Neuronal stem cell (in vitro differentiated cells): ENCODE measurements at regions not wholly inside any gene's neighbourhood (a gene's known extent, or its start where the extent isn't known, plus 50 kb on each side); places are given as distances from the start of the nearest gene placed in this dataset.

Experiments used
- DNase-seq: peaks from one replicate; pipeline ENCODE4 v3.0.0-alpha.2; 2013; ENCODE audit warnings: low spot score
- H2AFZ ChIP-seq: one replicate; pipeline ENCODE4 v1.6.1; 2013; ENCODE audit warnings: mild to moderate bottlenecking, low read length, inconsistent platforms
- H2AK5ac ChIP-seq: 2 replicates; pipeline ENCODE4 v1.6.1; 2013; ENCODE audit warnings: low read depth, mild to moderate bottlenecking, inconsistent platforms, low read length, moderate library complexity, mixed read lengths
- H2BK120ac ChIP-seq: 2 replicates; pipeline ENCODE4 v1.6.1; 2013; ENCODE audit warnings: low read depth, mild to moderate bottlenecking, inconsistent platforms, low read length, moderate library complexity, mixed read lengths
- H2BK12ac ChIP-seq: one replicate; pipeline ENCODE4 v1.6.1; 2013; ENCODE audit warnings: low read length, inconsistent platforms
- H2BK15ac ChIP-seq: 2 replicates; pipeline ENCODE4 v1.6.1; 2013; ENCODE audit warnings: mild to moderate bottlenecking, low read length, inconsistent platforms, mixed read lengths
- H2BK5ac ChIP-seq: one replicate; pipeline ENCODE4 v1.6.1; 2013; ENCODE audit warnings: inconsistent platforms, mild to moderate bottlenecking, low read length, moderate library complexity
- H3K14ac ChIP-seq: one replicate; pipeline ENCODE4 v1.6.1; 2013; ENCODE audit warnings: low read length, inconsistent platforms
- H3K18ac ChIP-seq: 2 replicates; pipeline ENCODE4 v1.6.1; 2013; ENCODE audit warnings: low read length, inconsistent platforms
- H3K23ac ChIP-seq: 2 replicates; pipeline ENCODE4 v1.6.1; 2013; ENCODE audit warnings: low read depth, mild to moderate bottlenecking, mixed read lengths, low read length, inconsistent platforms; ENCODE audit not compliant: poor library complexity
- H3K27ac ChIP-seq: replicated peaks from 3 replicates; pipeline ENCODE4 v1.5.1; 2013; ENCODE audit warnings: low read length, inconsistent platforms
- H3K27me3 ChIP-seq, 3 experiments: 2 replicates each; pipeline ENCODE4 v1.6.1; 2013; ENCODE audit warnings: low read length in 3 of 3, mild to moderate bottlenecking in 2 of 3, inconsistent platforms in 1 of 3, low read depth in 1 of 3, mixed read lengths in 1 of 3, moderate library complexity in 1 of 3; ENCODE audit not compliant: control insufficient read depth in 3 of 3, insufficient read depth in 3 of 3
- H3K36me3 ChIP-seq, 2 donors: replicated peaks in 1 of 2; 2 replicates each; pipeline ENCODE4 v1.6.1; 2013; ENCODE audit warnings: low read length in 2 of 2; ENCODE audit not compliant: control insufficient read depth in 2 of 2, insufficient read depth in 2 of 2
- H3K4ac ChIP-seq: 2 replicates; pipeline ENCODE4 v1.6.1; 2013; ENCODE audit warnings: inconsistent platforms, mild to moderate bottlenecking, low read length, moderate library complexity
- H3K4me1 ChIP-seq, 2 donors: 1 replicate in 1 of 2; 2 replicates in 1 of 2; pipeline ENCODE4 v1.6.1; 2013; ENCODE audit warnings: low read length in 2 of 2, low read depth in 1 of 2; ENCODE audit not compliant: control insufficient read depth in 2 of 2, insufficient read depth in 1 of 2
- H3K4me2 ChIP-seq: one replicate; pipeline ENCODE4 v1.6.1; 2013; ENCODE audit warnings: mild to moderate bottlenecking, low read length, inconsistent platforms; ENCODE audit not compliant: insufficient read depth, poor library complexity, severe bottlenecking
- H3K4me3 ChIP-seq, 2 donors: 2 replicates each; pipeline ENCODE4 v1.5.1; 2013; ENCODE audit warnings: low read length in 2 of 2, mild to moderate bottlenecking in 2 of 2, inconsistent platforms in 1 of 2, moderate library complexity in 1 of 2
- H3K79me1 ChIP-seq: one replicate; pipeline ENCODE4 v1.6.1; 2013; ENCODE audit warnings: low read depth, mild to moderate bottlenecking, inconsistent platforms, low read length, moderate library complexity
- H3K9ac ChIP-seq: one replicate; pipeline ENCODE4 v1.6.1; 2013; ENCODE audit warnings: mild to moderate bottlenecking, low read depth, low read length, inconsistent platforms; ENCODE audit not compliant: poor library complexity
- H3K9me3 ChIP-seq, 2 donors: replicated peaks in 1 of 2; 2 replicates each; pipeline versions ENCODE3 to v1.6.1; 2013; ENCODE audit warnings: low read length in 2 of 2, mild to moderate bottlenecking in 2 of 2, inconsistent platforms in 1 of 2, low read depth in 1 of 2, mixed read lengths in 1 of 2, moderate library complexity in 1 of 2; ENCODE audit not compliant: control insufficient read depth in 2 of 2, insufficient read depth in 1 of 2
- H4K8ac ChIP-seq: one replicate; pipeline ENCODE4 v1.6.1; 2013; ENCODE audit warnings: low read depth, mild to moderate bottlenecking, inconsistent platforms, low read length, moderate library complexity
- H4K91ac ChIP-seq: one replicate; pipeline ENCODE4 v1.6.1; 2013; ENCODE audit warnings: low read length, low read depth, mild to moderate bottlenecking, inconsistent platforms; ENCODE audit not compliant: poor library complexity
- WGBS, 2 donors: extraction: QIAGEN DNeasy Blood & Tissue Kit; methylation state at CpG; one replicate each; pipeline ENCODE4 v1.1.7; 2013; ENCODE audit warnings: missing lambda C conversion rate in 2 of 2, mixed read lengths in 1 of 2; ENCODE audit not compliant: insufficient read length in 2 of 2, insufficient replicate concordance in 1 of 2; ENCODE audit errors: extremely low coverage in 2 of 2; 5-methylcytosine and 5-hydroxymethylcytosine counted together

GRCh38 chr3:83477563-83477962 is 1481.2 kb upstream of the CADM2 start:
- Histone ChIP-seq H3K9ac (no peak overlapping the region), H3K18ac (no peak overlapping the region), H2AFZ (no peak overlapping the region), H2BK120ac (no peak overlapping the region), H3K4me1 (no peaks in the 10 kb centered on the region), H3K27me3 (no peaks in the 10 kb centered on the region), H3K14ac (no peak overlapping the region), H3K36me3 (no peaks in the 10 kb centered on the region), H2BK15ac (no peak overlapping the region), H3K79me1 (no peaks in the 10 kb centered on the region), H3K23ac (no peak overlapping the region), H2AK5ac (no peak overlapping the region), H2BK5ac (no peak overlapping the region), H4K91ac (no peak overlapping the region), H4K8ac (no peak overlapping the region), H3K4ac (no peak overlapping the region), H2BK12ac (no peak overlapping the region), H3K27ac (no peak overlapping the region), H3K4me3 (no peak overlapping the region), H3K4me2 (no peak overlapping the region), H3K9me3 (no peaks in the 10 kb centered on the region)
- no CpG with 5 or more reads among the region's 13 CpGs for WGBS, 2 donors
- DNase-seq = no peak

- no CpG with 5 or more reads among the region's 4 CpGs for WGBS, 2 donors
- Histone ChIP-seq H3K4ac (no peak overlapping the region), H3K18ac (no peak overlapping the region), H3K27ac (no peak overlapping the region), H3K9me3 (no peaks in the 10 kb centered on the region), H2BK12ac (no peak overlapping the region), H2AK5ac (no peak overlapping the region), H4K91ac (no peak overlapping the region), H2AFZ (no peak overlapping the region), H2BK120ac (no peak overlapping the region), H3K4me3 (no peak overlapping the region), H3K36me3 (no peaks in the 10 kb centered on the region), H3K79me1 (no peaks in the 10 kb centered on the region), H3K9ac (no peak overlapping the region), H3K27me3 (no peaks in the 10 kb centered on the region), H3K4me2 (no peak overlapping the region), H4K8ac (no peak overlapping the region), H2BK15ac (no peak overlapping the region), H3K4me1 (no peaks in the 10 kb centered on the region), H2BK5ac (no peak overlapping the region), H3K23ac (no peak overlapping the region), H3K14ac (no peak overlapping the region)
- no peak for DNase-seq
Measured at GRCh38 chr3:83482402-83483070, 1476.3 kb upstream of the CADM2 start.

GRCh38 chr3:83496462-83496861 is 1462.3 kb upstream of the CADM2 start:
- Histone ChIP-seq H4K91ac (no peak overlapping the region), H2BK15ac (no peak overlapping the region), H3K9ac (no peak overlapping the region), H3K4me3 (no peak overlapping the region), H3K14ac (no peak overlapping the region), H3K23ac (no peak overlapping the region), H3K79me1 (no peaks in the 10 kb centered on the region), H3K27me3 (no peaks in the 10 kb centered on the region), H2AK5ac (no peak overlapping the region), H3K9me3 (no peaks in the 10 kb centered on the region), H3K18ac (no peak overlapping the region), H2AFZ (no peak overlapping the region), H3K4me2 (no peak overlapping the region), H3K4ac (no peak overlapping the region), H4K8ac (no peak overlapping the region), H2BK120ac (no peak overlapping the region), H2BK5ac (no peak overlapping the region), H2BK12ac (no peak overlapping the region), H3K27ac (no peak overlapping the region), H3K4me1 (no peaks in the 10 kb centered on the region), H3K36me3 (no peaks in the 10 kb centered on the region)
- no CpG with 5 or more reads among the region's 1 CpG for WGBS, 2 donors
- no peak for DNase-seq

GRCh38 chr3:83498361-83499016 is 1460.3 kb upstream of the CADM2 start:
- no peak overlapping the region for H2BK5ac ChIP-seq
- H3K23ac ChIP-seq = no peak overlapping the region
- no peak overlapping the region for H3K27ac ChIP-seq
- no peaks in the 10 kb centered on the region for H3K36me3 ChIP-seq
- no peaks in the 10 kb centered on the region for H3K9me3 ChIP-seq
- H3K18ac ChIP-seq = no peak overlapping the region
- no peak overlapping the region for H2AFZ ChIP-seq
- no peak overlapping the region for H2AK5ac ChIP-seq
- no peak overlapping the region for H3K4ac ChIP-seq
- no CpG with 5 or more reads among the region's 1 CpG for WGBS, 2 donors
- H2BK120ac ChIP-seq = no peak overlapping the region
- no peaks in the 10 kb centered on the region for H3K79me1 ChIP-seq
- no peak overlapping the region for H4K8ac ChIP-seq
- H3K14ac ChIP-seq = no peak overlapping the region
- H3K4me1 ChIP-seq = no peaks in the 10 kb centered on the region
- DNase-seq = no peak
- H3K4me2 ChIP-seq = no peak overlapping the region
- H3K9ac ChIP-seq = no peak overlapping the region
- no peak overlapping the region for H2BK12ac ChIP-seq
- no peaks in the 10 kb centered on the region for H3K27me3 ChIP-seq
- H3K4me3 ChIP-seq = no peak overlapping the region
- H4K91ac ChIP-seq = no peak overlapping the region
- no peak overlapping the region for H2BK15ac ChIP-seq
